Astrocyte of the spinal cord (primary cell): ENCODE measurements at regions not wholly inside any gene's neighbourhood (a gene's known extent, or its start where the extent isn't known, plus 50 kb on each side); places are given as distances from the start of the nearest gene placed in this dataset.

ENCODE experiments used
- DNase-seq: peaks from one replicate; pipeline ENCODE4 v3.0.0; 2011; ENCODE audit warnings: low read depth, low spot score
- H3K4me3 ChIP-seq: 2 replicates; pipeline ENCODE4 v1.5.1; 2011; ENCODE audit warnings: low read depth, mild to moderate bottlenecking, low read length, moderate library complexity
- in situ Hi-C: cut with HindIII; loops from 2 replicates; pipeline ENCODE4 v1.10.0; 2017; ENCODE audit warnings: low sequenced_read_pairs
- TF ChIP-seq, protein P1 (sequence below): IDR thresholded peaks from 2 replicates; pipeline ENCODE4 v1.5.1; 2012; ENCODE audit warnings: low read depth, mild to moderate bottlenecking, low read length, inconsistent platforms

GRCh38 chr5:15233566-15233965 is 266.4 kb upstream of the FBXL7 start:
- TF ChIP-seq, protein P1, sequence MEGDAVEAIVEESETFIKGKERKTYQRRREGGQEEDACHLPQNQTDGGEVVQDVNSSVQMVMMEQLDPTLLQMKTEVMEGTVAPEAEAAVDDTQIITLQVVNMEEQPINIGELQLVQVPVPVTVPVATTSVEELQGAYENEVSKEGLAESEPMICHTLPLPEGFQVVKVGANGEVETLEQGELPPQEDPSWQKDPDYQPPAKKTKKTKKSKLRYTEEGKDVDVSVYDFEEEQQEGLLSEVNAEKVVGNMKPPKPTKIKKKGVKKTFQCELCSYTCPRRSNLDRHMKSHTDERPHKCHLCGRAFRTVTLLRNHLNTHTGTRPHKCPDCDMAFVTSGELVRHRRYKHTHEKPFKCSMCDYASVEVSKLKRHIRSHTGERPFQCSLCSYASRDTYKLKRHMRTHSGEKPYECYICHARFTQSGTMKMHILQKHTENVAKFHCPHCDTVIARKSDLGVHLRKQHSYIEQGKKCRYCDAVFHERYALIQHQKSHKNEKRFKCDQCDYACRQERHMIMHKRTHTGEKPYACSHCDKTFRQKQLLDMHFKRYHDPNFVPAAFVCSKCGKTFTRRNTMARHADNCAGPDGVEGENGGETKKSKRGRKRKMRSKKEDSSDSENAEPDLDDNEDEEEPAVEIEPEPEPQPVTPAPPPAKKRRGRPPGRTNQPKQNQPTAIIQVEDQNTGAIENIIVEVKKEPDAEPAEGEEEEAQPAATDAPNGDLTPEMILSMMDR = no peak
- DNase-seq = peak; percentile 39
- H3K4me3 ChIP-seq = no peak overlapping the region
- in situ Hi-C loops = no loop called here

DNA sequence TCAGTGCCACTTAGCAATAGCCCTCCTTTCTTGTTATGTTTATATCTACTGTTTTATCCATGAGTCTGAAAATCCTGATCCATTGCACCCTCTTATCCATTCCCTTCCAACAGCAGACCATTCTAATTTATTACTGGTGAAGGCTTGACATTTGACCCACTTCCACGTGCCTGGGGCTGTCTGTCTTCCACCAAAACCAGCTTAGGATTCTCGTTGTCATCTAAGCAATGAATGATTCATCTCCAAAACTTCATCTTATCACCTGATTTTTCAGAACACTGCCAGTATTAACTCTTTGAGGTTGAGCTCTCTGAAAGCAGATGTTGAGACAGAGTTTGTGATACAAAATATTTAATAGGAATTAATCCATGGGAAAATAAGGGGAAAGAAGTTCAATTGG is 277.8 kb upstream of the FBXL7 start:
- in situ Hi-C loops = no loop called here
- no peak overlapping the region for H3K4me3 ChIP-seq
- no peak for DNase-seq
- TF ChIP-seq, protein P1 = no peak

DNA sequence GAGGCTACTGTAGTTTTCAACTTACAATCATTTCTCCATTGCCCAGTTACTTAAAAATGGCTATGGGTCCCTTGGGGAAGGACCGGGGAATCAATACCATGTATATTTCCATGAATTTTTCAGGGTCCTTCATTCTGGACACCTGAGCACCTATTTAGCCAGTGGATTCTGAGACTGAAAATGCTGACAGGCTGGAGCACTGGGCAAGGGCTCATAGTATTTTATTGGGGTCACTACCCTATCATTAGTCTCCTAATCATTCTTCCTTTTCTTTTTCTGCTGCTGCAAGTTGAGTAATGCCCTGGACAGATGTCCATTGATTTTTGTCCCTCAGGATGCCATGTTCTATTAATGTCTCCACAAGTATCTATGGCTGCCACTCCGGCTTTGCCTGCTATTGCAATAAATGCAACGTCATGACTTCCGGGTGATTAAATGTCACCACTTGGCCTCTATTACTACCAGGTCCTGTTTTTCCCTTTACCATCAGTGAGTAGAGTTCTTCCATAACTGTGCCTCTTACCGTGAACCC is 279.3 kb upstream of the FBXL7 start:
- no peak overlapping the region for H3K4me3 ChIP-seq
- in situ Hi-C loops = no loop called here
- no peak for DNase-seq
- TF ChIP-seq, protein P1 = no peak

DNA sequence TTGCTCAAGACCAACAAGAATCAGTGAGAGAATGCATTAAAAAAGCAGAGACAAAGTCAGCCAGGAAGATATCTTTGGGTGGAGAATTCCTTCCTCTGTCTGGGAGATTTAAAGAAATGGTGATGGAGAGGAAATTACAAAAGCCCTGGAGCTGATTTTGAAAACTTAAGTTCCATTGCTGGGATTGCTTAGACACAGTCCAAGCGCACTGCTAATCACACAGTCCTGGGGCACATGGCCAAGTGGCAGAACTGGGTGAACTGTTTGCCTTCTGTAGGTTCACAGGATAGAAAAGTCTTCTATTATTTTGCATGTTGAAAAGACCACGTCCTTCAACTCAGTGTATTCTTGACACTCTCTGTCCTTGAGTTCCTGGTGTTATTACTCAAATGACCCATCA is 284.9 kb upstream of the FBXL7 start:
- TF ChIP-seq, protein P1 = no peak
- H3K4me3 ChIP-seq = no peak overlapping the region
- DNase-seq = no peak
- in situ Hi-C loops = no loop called here

GRCh38 chr5:15214010-15214409 is 286.0 kb upstream of the FBXL7 start:
- TF ChIP-seq, protein P1 = no peak
- in situ Hi-C loops = no loop called here
- no peak for DNase-seq

DNA sequence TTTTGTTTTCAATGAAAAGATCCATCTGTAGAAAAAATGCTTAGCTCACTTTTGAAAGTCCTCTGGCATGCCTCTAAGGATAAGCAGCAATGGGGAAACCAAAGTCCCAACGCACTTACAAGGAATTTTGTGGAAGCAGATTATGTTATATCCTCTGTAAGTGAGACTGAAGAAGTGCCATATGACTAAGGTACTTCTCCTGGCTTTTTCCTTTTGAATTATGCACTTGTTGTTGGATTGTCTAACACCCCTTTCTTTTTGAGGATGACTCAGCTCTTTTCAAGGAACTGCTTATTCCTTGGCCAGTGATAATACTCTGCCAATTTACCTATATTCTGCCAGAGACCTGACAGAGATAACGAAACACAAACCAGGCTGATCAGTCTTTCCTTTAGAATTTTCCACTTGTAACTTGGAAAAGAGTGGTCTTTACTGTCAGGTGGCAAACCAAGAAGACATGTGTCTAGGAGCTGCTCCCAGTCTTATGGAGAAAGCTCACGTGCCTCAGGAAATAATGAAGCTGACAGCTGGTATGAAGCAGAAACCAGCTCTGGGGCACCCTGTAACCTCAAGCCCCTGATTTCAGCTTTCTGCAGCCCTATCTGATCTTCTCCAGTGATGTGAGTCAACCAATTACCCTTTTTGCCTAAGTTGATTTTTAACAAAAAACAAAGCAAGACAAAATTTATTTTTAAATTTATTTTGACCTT is 290.8 kb upstream of the FBXL7 start:
- TF ChIP-seq, protein P1 = no peak
- H3K4me3 ChIP-seq = no peak overlapping the region
- in situ Hi-C loops = no loop called here
- no peak for DNase-seq

More at GRCh38 chr5:15214010-15214409, 286.0 kb upstream of the FBXL7 start:
- no peak overlapping the region for H3K4me3 ChIP-seq
